Neutrophil (primary cell): ENCODE measurements at regions not wholly inside any gene's neighbourhood (a gene's known extent, or its start where the extent isn't known, plus 50 kb on each side); places are given as distances from the start of the nearest gene placed in this dataset.

ENCODE experiments used
- H3K27ac ChIP-seq: fragments of 200-600 bp; sonication (generic); 2 replicates; pipeline ENCODE4 v1.5.1; 2016; ENCODE audit warnings: mild to moderate bottlenecking, moderate library complexity
- H3K27me3 ChIP-seq: fragments of 200-600 bp; sonication (generic); 2 replicates; pipeline ENCODE4 v1.6.0; 2016; ENCODE audit warnings: mild to moderate bottlenecking
- H3K36me3 ChIP-seq: fragments of 200-600 bp; sonication (generic); 2 replicates; pipeline ENCODE4 v1.5.1; 2017
- H3K4me1 ChIP-seq, 2 experiments: fragments of 200-600 bp in 1 of 2; sonication (generic) in 1 of 2; 1 replicate in 1 of 2; 2 replicates in 1 of 2; pipeline versions ENCODE4 v1.5.1 to v1.6.1; 2013 to 2016; ENCODE audit warnings: low read depth in 1 of 2, low read length in 1 of 2, mild to moderate bottlenecking in 1 of 2, moderate library complexity in 1 of 2; ENCODE audit not compliant: control insufficient read depth in 1 of 2, insufficient read depth in 1 of 2
- H3K4me3 ChIP-seq, 2 experiments: fragments of 200-600 bp in 1 of 2; sonication (generic) in 1 of 2; 1 replicate in 1 of 2; 2 replicates in 1 of 2; pipeline ENCODE4 v1.5.1; 2013 to 2016; ENCODE audit warnings: low read depth in 1 of 2, low read length in 1 of 2, mild to moderate bottlenecking in 1 of 2, moderate library complexity in 1 of 2
- H3K9me3 ChIP-seq: fragments of 200-600 bp; sonication (generic); 2 replicates; pipeline ENCODE4 v1.5.1; 2016
- CTCF ChIP-seq: fragments of 200-600 bp; sonication (generic); IDR thresholded peaks from 2 replicates; pipeline ENCODE4 v1.5.1; 2016; ENCODE audit warnings: antibody characterized with exemption

- Histone ChIP-seq H3K36me3 (no peaks in the 10 kb centered on the region), H3K4me3 (no peak overlapping the region), H3K27me3 (no peaks in the 10 kb centered on the region), H3K4me1 (peaks cover 0 to 2% of the 10 kb centered on the region in 2 experiments), H3K27ac (no peak overlapping the region), H3K9me3 (no peaks in the 10 kb centered on the region)
- TF ChIP-seq CTCF, result no peak
Observed at GRCh38 chr6:106805771-106806170, 168.8 kb downstream of the CD24 start.

GRCh38 chr6:106804346-106805335, 169.9 kb downstream of the CD24 start:
- peaks cover 0 to 2% of the 10 kb centered on the region in 2 experiments for H3K4me1 ChIP-seq
- TF ChIP-seq CTCF, result no peak
- H3K9me3 ChIP-seq, result no peaks in the 10 kb centered on the region
- no peaks in the 10 kb centered on the region for H3K36me3 ChIP-seq
- no peak overlapping the region for H3K27ac ChIP-seq
- H3K27me3 ChIP-seq, result no peaks in the 10 kb centered on the region
- H3K4me3 ChIP-seq, result no peak overlapping the region

GRCh38 chr6:106803188-106803587, 171.3 kb downstream of the CD24 start:
- H3K4me1 ChIP-seq, result peaks cover 0 to 2% of the 10 kb centered on the region in 2 experiments
- H3K36me3 ChIP-seq, result no peaks in the 10 kb centered on the region
- H3K27ac ChIP-seq, result no peak overlapping the region
- TF ChIP-seq CTCF, result no peak
- H3K4me3 ChIP-seq, result no peak overlapping the region
- no peaks in the 10 kb centered on the region for H3K27me3 ChIP-seq
- H3K9me3 ChIP-seq, result no peaks in the 10 kb centered on the region

GRCh38 chr6:106802139-106802538, 172.4 kb downstream of the CD24 start:
- no peaks in the 10 kb centered on the region for H3K27me3 ChIP-seq
- peaks cover 0 to 2% of the 10 kb centered on the region in 2 experiments for H3K4me1 ChIP-seq
- no peak overlapping the region for H3K27ac ChIP-seq
- H3K4me3 ChIP-seq, result no peak overlapping the region
- TF ChIP-seq CTCF, result no peak
- H3K9me3 ChIP-seq, result no peaks in the 10 kb centered on the region
- H3K36me3 ChIP-seq, result no peaks in the 10 kb centered on the region

- Histone ChIP-seq H3K27ac (no peak overlapping the region), H3K9me3 (no peaks in the 10 kb centered on the region)
- no peak for TF ChIP-seq CTCF
Observed at GRCh38 chr6:106801256-106801655, 171.9 kb downstream of the QRSL1 start.

More at GRCh38 chr6:106801256-106801655, 171.9 kb downstream of the QRSL1 start:
- Histone ChIP-seq H3K27me3 (no peaks in the 10 kb centered on the region), H3K4me3 (no peak overlapping the region), H3K36me3 (no peaks in the 10 kb centered on the region), H3K4me1 (peaks cover 0 to 2% of the 10 kb centered on the region in 2 experiments)
